HL-60 (cell line): ENCODE measurements at regions not wholly inside any gene's neighbourhood (a gene's known extent, or its start where the extent isn't known, plus 50 kb on each side); places are given as distances from the start of the nearest gene placed in this dataset.

Experiments
- POLR2AphosphoS5 ChIP-seq: IDR thresholded peaks from 2 replicates; pipeline ENCODE4 v1.6.1; 2012; ENCODE audit warnings: low read depth
- TF ChIP-seq, protein P1 (sequence below): IDR thresholded peaks from one replicate; pipeline ENCODE4 v1.5.1; 2011; ENCODE audit warnings: low read length, control low read depth, inconsistent platforms; ENCODE audit not compliant: insufficient read depth

DNA sequence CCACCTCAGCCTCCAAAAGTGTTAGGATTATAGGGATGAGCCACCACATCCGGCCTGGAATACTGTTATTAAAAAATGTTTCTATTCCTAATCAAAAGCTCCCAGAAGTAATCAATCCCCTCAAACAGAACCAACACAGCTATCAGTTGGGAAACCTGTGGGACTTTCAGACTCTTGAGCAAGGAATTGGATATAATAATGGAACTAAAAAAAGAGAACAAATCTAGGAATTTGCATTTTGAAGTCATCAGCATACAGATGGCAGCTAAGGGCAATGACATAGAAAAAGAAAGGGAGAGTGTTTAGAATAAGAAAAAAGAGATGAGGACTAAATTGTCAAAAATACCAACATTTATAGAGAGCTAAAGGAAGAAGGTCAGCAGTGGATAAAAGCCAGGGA is 54.7 kb upstream of the AMN1 start:
- TF ChIP-seq, protein P1, sequence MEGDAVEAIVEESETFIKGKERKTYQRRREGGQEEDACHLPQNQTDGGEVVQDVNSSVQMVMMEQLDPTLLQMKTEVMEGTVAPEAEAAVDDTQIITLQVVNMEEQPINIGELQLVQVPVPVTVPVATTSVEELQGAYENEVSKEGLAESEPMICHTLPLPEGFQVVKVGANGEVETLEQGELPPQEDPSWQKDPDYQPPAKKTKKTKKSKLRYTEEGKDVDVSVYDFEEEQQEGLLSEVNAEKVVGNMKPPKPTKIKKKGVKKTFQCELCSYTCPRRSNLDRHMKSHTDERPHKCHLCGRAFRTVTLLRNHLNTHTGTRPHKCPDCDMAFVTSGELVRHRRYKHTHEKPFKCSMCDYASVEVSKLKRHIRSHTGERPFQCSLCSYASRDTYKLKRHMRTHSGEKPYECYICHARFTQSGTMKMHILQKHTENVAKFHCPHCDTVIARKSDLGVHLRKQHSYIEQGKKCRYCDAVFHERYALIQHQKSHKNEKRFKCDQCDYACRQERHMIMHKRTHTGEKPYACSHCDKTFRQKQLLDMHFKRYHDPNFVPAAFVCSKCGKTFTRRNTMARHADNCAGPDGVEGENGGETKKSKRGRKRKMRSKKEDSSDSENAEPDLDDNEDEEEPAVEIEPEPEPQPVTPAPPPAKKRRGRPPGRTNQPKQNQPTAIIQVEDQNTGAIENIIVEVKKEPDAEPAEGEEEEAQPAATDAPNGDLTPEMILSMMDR: no peak
- TF ChIP-seq POLR2AphosphoS5: no peak
